CD4-positive, alpha-beta T cell treated with Interleukin-15 for 1 hour (primary cell): ENCODE measurements at regions not wholly inside any gene's neighbourhood (a gene's known extent, or its start where the extent isn't known, plus 50 kb on each side); places are given as distances from the start of the nearest gene placed in this dataset.
"Not testable (repeated sequence)": the region's sequence is repeated elsewhere in the genome, so short reads cannot be mapped to it uniquely, and the experiment has no call there.

Experiments used
- DNase-seq: peaks from one replicate; pipeline ENCODE4 v3.0.0-alpha.2; 2020

- no peak for DNase-seq
Observed at GRCh38 chr3:40649346-40649745, 124.6 kb downstream of the ZNF621 start.

DNA sequence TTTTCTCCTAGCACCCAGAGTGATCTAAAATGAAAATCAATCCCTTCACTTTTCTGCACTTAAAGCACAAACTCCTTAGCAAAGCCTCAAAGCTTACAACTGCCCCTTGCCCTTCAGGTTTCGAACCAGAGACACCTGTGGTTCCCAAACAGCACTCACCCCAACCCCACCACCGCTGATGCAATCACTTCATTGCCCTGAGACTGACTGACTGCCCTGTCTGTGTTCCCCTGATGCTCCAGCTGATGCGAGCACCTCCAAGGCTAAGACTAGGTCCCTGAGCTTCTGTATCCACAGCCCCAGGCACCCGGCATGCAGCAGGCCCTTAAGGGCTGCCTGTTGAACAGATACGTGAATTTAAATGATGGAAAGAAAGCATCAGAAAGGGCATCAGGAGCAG lies 127.3 kb downstream of the ZNF621 start:
- DNase-seq = no peak

- no peak for DNase-seq
Observed at GRCh38 chr3:40653001-40653400, 128.2 kb downstream of the ZNF621 start.

DNA sequence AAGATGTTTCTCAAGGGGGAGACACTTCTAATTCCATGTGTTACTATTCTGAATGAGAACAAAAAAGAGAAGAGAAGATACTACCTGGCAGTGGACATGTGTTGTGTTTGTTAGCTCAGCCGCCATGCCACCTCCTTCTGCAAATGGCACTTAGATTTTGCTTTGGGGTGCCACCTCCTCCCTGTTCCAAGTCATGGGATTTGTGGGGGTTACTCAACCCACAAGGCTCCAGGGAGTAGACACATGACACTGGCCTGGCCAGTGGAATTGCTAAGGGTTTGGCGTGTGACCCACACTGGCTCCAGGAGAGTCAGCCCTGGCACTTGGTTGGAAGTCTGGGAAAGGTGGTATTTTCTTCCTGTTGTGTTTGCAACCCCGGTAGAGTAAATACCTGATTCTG lies 129.1 kb downstream of the ZNF621 start:
- no peak for DNase-seq

- DNase-seq = no peak
Observed at GRCh38 chr3:40655551-40655950, 130.8 kb downstream of the ZNF621 start.

DNA sequence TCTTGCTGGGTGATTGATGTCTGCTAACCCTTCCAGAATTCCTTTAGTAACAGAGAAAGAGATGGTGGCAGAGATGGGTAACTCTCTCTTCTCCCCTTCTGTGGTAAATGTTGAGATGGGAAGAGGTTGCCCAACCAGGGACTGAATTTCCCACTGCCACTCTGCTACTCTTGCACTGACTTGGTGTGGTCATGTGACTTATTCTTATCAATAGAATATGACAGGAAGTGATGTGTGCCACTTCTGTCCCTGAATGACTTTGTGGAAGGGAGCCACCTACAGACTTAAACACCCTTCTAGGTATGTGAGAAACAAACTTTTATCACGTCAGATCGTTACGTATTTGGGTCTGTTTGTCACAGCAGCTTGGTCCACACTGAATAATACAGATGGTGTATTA lies 132.9 kb downstream of the ZNF621 start:
- no peak for DNase-seq

DNA sequence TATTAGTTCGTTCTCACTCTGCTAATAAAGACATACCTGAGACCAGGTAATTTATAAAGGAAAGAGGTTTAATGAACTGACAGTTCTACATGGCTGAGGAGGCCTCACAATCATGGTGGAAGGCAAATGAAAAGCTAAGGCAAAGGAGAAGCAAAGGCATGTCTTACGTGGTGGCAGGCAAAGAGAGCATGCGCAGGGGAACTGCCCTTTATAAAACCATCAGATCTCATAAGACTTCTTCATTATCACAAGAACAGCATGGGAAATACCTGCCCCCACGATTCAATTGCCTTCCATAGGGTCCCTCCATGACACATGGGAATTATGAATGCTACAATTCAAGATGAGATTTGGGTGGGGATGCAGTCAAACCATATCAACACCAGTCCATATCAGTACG lies 133.5 kb downstream of the ZNF621 start:
- no peak for DNase-seq

DNA sequence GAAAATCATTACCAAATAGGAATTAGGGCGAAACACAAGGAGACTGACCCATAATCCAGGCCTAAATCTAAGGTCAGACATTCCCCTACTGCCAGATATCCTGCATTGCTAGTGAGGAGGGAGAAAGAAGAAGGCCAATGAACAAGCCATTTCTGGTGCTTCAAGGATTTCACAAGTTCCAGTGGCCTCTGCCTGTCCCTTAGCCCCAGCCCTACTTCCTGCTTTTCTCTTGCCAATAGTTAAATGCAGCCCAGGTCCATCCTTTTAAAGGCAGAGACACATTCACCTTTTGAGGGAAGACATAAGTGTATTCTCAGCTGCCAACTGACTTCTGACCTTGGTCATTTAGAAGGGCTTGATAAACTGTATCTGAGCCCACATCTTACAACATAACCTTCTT lies 135.8 kb downstream of the ZNF621 start:
- DNase-seq = no peak

DNA sequence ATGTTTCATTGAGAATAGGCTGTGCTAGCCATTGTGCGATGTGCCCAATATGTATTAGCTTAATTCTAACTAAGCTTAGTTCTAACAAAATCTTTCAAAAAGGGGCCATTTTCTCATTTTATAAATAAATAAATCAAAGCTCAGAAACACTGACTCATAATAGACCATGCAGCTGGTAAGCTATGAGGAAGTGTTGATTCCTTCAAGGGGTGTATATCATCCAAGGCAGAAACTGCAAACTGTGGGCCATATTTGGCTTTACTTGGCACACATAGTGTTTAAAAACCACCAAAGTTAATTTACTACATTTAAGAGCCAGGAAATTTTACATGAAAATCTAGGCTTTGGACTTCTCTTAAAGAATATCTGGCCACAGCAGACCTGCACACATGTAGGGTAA lies 136.5 kb downstream of the ZNF621 start:
- no peak for DNase-seq

GRCh38 chr3:40663280-40663679 lies 138.5 kb downstream of the ZNF621 start:
- no peak for DNase-seq

- no peak for DNase-seq
Observed at GRCh38 chr3:40669176-40669575, 144.4 kb downstream of the ZNF621 start.

DNA sequence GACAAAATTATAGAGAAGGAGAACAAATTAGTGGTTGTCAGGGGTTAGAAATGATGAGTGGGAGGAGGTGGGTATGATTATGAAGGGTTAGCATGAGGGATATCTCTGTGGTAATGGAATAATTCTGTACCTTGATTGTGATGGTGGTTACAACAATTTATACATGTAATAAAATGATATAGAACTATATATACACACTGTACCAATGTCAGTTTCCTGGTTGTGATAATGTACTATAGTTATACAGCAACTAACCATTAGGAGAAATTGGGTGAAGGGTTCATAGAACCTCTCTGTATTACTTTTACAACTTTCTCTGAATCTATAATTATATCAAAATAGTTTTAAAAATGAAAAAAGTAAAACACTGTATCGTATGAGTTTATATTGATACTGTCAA lies 148.1 kb downstream of the ZNF621 start:
- DNase-seq = no peak

DNA sequence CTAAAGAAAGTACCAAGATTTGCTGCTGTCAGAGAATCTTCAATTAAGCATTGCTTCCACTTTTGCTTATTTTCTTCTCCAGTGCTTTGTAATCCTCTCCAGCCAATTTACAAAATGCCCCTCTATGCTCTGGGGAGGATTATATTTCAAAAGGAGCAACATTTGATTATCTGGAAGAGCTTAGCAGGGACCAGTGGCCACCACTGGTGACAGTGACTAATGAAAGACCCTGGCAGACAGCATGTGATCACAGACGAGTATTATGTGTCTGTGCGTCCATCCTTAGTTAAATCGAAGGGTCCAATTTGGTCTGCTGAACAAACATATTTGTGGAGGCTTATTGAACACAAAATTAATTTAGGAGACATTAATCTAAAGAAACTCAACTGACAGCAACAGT lies 152.6 kb downstream of the ZNF621 start:
- no peak for DNase-seq

DNA sequence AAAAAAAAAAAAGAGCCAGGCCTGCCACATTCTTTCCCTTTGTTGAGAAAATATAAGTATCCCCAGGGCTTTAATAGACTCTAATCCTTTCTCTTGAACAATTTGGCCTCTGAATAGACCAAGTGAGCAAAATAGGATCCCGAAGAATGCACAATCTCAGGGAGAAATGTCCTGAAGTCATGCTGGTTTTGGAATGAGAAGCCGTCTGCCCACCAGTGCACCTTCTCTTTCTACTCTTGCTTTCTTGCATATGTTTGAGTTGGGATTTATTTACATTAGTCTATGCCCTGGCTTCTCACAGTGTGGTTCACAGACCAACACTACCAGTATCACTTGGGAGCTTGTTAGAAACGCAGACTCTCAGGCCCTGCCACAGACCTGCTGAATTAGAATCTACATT lies 153.0 kb downstream of the ZNF621 start:
- no peak for DNase-seq

DNA sequence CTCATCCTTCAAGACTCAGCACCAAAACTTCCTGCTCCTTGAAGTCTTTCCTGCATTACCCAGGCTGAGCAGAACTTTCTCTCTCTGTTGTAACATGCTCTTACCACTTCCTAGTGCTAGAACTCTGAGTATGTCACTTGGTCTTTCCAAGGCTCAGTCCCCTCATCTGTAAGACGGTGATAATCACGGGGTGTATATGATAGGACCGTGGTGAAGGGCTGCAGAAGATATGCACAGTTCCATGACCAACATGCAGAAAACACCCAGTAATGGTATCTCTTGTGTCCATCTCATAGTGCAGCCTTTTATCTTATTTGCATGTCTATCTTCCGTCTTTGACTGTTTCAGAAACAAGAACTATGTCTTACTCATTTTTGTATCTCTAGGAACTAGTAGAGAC lies 154.5 kb downstream of the ZNF621 start:
- no peak for DNase-seq

- no peak for DNase-seq
Observed at GRCh38 chr3:40680685-40681657, 156.2 kb downstream of the ZNF621 start.

GRCh38 chr3:40681658-40682055 lies 156.9 kb downstream of the ZNF621 start:
- no peak for DNase-seq

- DNase-seq = no peak
Observed at GRCh38 chr3:40689837-40690236, 165.1 kb downstream of the ZNF621 start.

DNA sequence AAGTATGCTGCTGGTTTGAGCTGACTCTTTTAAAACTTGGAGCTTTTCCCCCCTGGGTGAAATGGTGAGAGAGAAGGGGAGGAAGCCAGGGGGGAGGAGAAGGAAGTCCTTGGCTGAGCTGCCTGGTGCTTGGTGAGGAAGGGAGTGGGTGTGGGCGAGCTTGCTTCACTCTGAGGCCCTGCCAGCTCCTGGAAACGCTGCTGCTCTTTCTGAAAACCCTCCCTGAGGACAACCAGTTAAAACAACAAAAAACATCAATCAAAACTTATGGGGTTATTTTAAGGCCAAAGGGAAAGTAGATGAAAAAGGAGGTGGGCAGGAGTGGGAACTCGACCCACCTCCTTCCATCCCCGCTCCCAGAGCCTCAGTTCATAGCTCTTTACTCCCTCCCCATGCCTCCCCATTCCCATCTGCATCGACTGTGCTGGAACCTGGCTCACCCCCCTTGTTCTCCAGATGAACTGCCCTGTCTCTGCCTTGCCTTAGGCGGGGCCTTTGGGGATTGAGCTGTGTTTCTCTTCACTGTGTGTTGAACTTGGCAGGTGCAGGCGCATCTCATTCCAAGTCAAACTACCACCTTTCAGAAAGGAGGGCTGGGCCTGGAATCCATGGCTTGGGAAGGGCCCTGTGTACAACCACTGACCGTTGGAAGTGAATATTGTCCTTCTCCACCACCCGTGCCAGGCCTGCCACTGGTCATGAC lies 166.1 kb downstream of the ZNF621 start:
- DNase-seq = no peak

DNA sequence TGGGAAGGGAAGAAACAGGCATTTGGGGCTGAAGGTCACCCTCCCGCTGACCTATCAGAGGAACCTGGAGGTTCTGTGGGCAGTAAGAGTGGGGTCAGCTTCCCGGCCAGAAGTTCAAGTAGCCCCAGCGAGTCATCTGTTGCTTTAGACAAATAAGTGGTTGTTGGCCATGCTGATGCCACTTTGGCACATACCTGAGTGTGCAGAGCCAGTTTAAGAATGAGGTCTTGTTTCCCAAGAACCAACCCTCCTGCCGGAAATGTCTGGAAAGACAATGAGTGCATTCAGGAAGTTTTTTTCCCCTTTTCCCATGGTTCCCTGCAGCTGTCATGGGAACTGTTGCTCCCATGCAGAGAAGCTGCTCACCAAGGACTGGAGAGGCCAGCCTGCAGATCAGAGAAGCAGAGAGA lies 166.7 kb downstream of the ZNF621 start:
- DNase-seq = no peak

DNA sequence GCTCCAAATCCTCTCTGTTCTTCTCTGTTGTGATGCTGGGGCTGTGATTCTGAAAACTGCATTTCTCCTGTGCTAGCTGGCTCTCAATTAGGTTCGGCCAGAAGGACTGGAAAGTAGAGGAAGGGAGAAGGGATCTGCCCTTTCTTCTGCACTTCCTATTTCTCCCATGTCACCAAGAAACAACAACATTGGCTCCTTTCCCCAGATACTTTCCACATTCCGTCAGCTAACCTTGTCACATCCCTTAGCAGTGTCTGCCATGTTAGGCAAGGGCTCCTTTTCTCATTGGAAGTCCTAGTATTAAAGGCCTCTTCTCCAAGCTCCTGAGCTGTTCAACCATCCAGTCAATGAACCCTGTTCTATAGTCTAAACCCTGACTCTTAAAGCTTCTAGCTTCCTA lies 171.1 kb downstream of the ZNF621 start:
- no peak for DNase-seq

DNA sequence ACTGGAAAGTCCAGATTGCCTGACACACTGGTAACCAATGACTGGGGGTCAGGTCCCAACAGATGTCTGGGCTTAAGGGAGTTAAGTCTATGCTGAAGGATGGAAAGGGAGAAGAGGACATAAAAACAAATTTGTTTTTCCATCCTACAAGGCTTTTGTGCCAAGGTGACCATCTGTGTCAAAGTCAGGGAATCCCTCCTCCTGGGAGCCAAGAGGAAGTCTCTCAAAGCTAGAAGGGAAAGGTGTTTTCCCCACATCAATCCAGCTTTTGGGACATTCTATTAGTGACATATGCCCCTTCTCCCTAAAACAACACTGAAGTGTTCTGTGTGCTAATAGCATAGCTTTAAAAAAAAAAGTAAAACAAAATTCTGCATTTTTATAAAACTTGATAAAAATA lies 173.9 kb downstream of the ZNF621 start:
- not testable (repeated sequence) for DNase-seq

DNA sequence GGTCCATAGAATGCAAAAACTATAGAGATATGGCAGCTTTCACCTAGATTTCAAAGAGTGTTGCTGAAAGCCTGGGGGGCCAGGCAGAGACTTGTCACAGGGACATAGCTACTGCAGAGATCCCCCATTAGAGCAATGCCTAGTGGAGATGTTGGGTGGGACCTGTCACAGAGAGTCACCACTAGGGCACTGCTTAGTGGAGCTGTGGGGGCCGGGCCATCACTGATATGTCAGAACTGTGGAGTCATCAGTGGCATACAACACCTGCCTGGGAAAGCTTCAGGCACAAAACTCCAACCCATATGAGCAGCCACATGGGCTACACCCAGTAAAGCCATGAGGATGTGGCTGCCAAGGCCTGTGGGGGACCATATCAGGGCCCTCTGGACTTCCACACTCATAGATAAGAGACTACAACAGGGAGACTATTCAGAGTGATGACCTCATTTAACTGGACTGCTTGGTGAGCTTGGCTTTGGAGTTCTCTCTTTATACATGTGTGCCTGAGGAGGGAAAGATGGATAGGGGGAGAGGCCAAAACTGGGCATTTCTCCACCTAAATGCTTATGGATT lies 176.3 kb downstream of the ZNF621 start:
- no peak for DNase-seq

GRCh38 chr3:40704224-40704623 lies 179.5 kb downstream of the ZNF621 start:
- DNase-seq = no peak
